H9 (cell line): ENCODE measurements at regions not wholly inside any gene's neighbourhood (a gene's known extent, or its start where the extent isn't known, plus 50 kb on each side); places are given as distances from the start of the nearest gene placed in this dataset.

Experiments
- DNase-seq: peaks from one replicate; pipeline ENCODE4 v3.0.0-alpha.2; 2017
- H2AFZ ChIP-seq: one replicate; pipeline ENCODE4 v1.6.1; 2013; ENCODE audit warnings: mild to moderate bottlenecking, low read length, control low read depth, moderate library complexity
- H2AK5ac ChIP-seq: 2 replicates; pipeline ENCODE4 v1.6.1; 2013; ENCODE audit warnings: low read length, control low read depth, mixed read lengths; ENCODE audit not compliant: insufficient read length
- H2BK120ac ChIP-seq: one replicate; pipeline ENCODE4 v1.6.1; 2013; ENCODE audit warnings: low read depth, mild to moderate bottlenecking, low read length, control low read depth, inconsistent platforms; ENCODE audit not compliant: poor library complexity, severe bottlenecking
- H2BK12ac ChIP-seq: 2 replicates; pipeline ENCODE4 v1.6.1; 2013; ENCODE audit warnings: low read length, control low read depth, mixed read lengths, low read depth; ENCODE audit not compliant: insufficient read length
- H2BK15ac ChIP-seq: 2 replicates; pipeline ENCODE4 v1.6.1; 2013; ENCODE audit warnings: low read depth, low read length, control low read depth
- H2BK20ac ChIP-seq: one replicate; pipeline ENCODE4 v1.6.1; 2013; ENCODE audit warnings: low read depth, mild to moderate bottlenecking, low read length, control low read depth, inconsistent platforms; ENCODE audit not compliant: poor library complexity, severe bottlenecking
- H2BK5ac ChIP-seq: 2 replicates; pipeline ENCODE4 v1.6.1; 2013; ENCODE audit warnings: low read length, control low read depth, mixed read lengths; ENCODE audit not compliant: insufficient read length
- H3K14ac ChIP-seq: 2 replicates; pipeline ENCODE4 v1.6.1; 2013; ENCODE audit warnings: low read length, control low read depth; ENCODE audit not compliant: insufficient read depth
- H3K18ac ChIP-seq: 2 replicates; pipeline ENCODE4 v1.6.1; 2013; ENCODE audit warnings: low read depth, mild to moderate bottlenecking, mixed read lengths, low read length, control low read depth; ENCODE audit not compliant: insufficient read length
- H3K23ac ChIP-seq: 2 replicates; pipeline ENCODE4 v1.6.1; 2013; ENCODE audit warnings: low read length, control low read depth, mixed read lengths, low read depth; ENCODE audit not compliant: insufficient read length
- H3K23me2 ChIP-seq: 2 replicates; pipeline ENCODE4 v1.6.1; 2013; ENCODE audit warnings: low read depth, mild to moderate bottlenecking, mixed read lengths, low read length, control low read depth; ENCODE audit not compliant: insufficient read length, poor library complexity, severe bottlenecking
- H3K27ac ChIP-seq: 2 replicates; pipeline ENCODE4 v1.5.1; 2013; ENCODE audit warnings: low read length, control low read depth, mixed read lengths, low read depth; ENCODE audit not compliant: insufficient read length
- H3K27me3 ChIP-seq: 2 replicates; pipeline ENCODE4 v1.6.1; 2013; ENCODE audit warnings: low read length, control low read depth, inconsistent platforms; ENCODE audit not compliant: insufficient read depth
- H3K4ac ChIP-seq: 2 replicates; pipeline ENCODE4 v1.6.1; 2013; ENCODE audit warnings: low read depth, mild to moderate bottlenecking, control low read depth, inconsistent platforms, low read length, moderate library complexity
- H3K4me1 ChIP-seq: 2 replicates; pipeline ENCODE4 v1.6.1; 2013; ENCODE audit warnings: low read length, control low read depth, inconsistent platforms; ENCODE audit not compliant: insufficient read depth
- H3K4me2 ChIP-seq: 2 replicates; pipeline ENCODE4 v1.6.1; 2013; ENCODE audit warnings: low read length, control low read depth, mixed read lengths; ENCODE audit not compliant: insufficient read length, insufficient read depth
- H3K56ac ChIP-seq: 2 replicates; pipeline ENCODE4 v1.6.1; 2013; ENCODE audit warnings: low read depth, mild to moderate bottlenecking, mixed read lengths, low read length, control low read depth; ENCODE audit not compliant: insufficient read length
- H3K79me1 ChIP-seq: 2 replicates; pipeline ENCODE4 v1.6.1; 2013; ENCODE audit warnings: low read depth, mild to moderate bottlenecking, moderate library complexity, low read length, control low read depth, inconsistent platforms; ENCODE audit not compliant: insufficient read depth, poor library complexity, severe bottlenecking
- H3K79me2 ChIP-seq: 2 replicates; pipeline ENCODE4 v1.6.1; 2013; ENCODE audit warnings: low read length, control low read depth, inconsistent platforms; ENCODE audit not compliant: insufficient read depth
- H3K9ac ChIP-seq: 2 replicates; pipeline ENCODE4 v1.6.1; 2013; ENCODE audit warnings: low read length, control low read depth, mixed read lengths; ENCODE audit not compliant: insufficient read length; ENCODE audit errors: extremely low read depth
- H3K9me3 ChIP-seq: one replicate; pipeline ENCODE4 v1.6.1; 2013; ENCODE audit warnings: low read depth, low read length, inconsistent platforms; ENCODE audit not compliant: control insufficient read depth
- H3T11ph ChIP-seq: one replicate; pipeline ENCODE4 v1.6.1; 2013; ENCODE audit warnings: mild to moderate bottlenecking, low read length, control low read depth, inconsistent platforms
- H4K20me1 ChIP-seq: one replicate; pipeline ENCODE4 v1.6.1; 2013; ENCODE audit not compliant: control insufficient read depth, insufficient read length, insufficient read depth
- H4K5ac ChIP-seq: 2 replicates; pipeline ENCODE4 v1.6.1; 2013; ENCODE audit warnings: low read depth, mild to moderate bottlenecking, mixed read lengths, low read length, control low read depth; ENCODE audit not compliant: insufficient read length
- H4K8ac ChIP-seq: replicated peaks from 2 replicates; pipeline ENCODE4 v1.6.1; 2013; ENCODE audit warnings: low read length, control low read depth, mixed read lengths, low read depth; ENCODE audit not compliant: insufficient read length
- H4K91ac ChIP-seq: 2 replicates; pipeline ENCODE4 v1.6.1; 2013; ENCODE audit warnings: low read depth, mild to moderate bottlenecking, moderate library complexity, mixed read lengths, low read length, control low read depth; ENCODE audit not compliant: insufficient read length
- H3K27ac Mint-ChIP-seq, 3 experiments: 2 replicates in 2 of 3; 3 replicates in 1 of 3; pipeline ENCODE4 v1.8.0; 2020 to 2021; ENCODE audit warnings: mixed read lengths in 3 of 3, mild to moderate bottlenecking in 1 of 3, moderate library complexity in 1 of 3
- H3K27me3 Mint-ChIP-seq: 2 replicates; pipeline ENCODE4 v1.8.0; 2021; ENCODE audit warnings: low read depth, mild to moderate bottlenecking, moderate library complexity, mixed read lengths
- H3K36me3 Mint-ChIP-seq, 3 experiments: 2 replicates in 2 of 3; 3 replicates in 1 of 3; pipeline ENCODE4 v1.8.0; 2020 to 2021; ENCODE audit warnings: low read depth in 3 of 3, mixed read lengths in 3 of 3; ENCODE audit not compliant: insufficient read depth in 1 of 3
- H3K4me1 Mint-ChIP-seq, 2 experiments: 2 replicates each; pipeline ENCODE4 v1.8.0; 2020; ENCODE audit warnings: mixed read lengths in 2 of 2
- H3K4me3 Mint-ChIP-seq, 2 experiments: 2 replicates in 1 of 2; 3 replicates in 1 of 2; pipeline ENCODE4 v1.8.0; 2020 to 2021; ENCODE audit warnings: mild to moderate bottlenecking in 2 of 2, mixed read lengths in 2 of 2, moderate library complexity in 1 of 2
- H3K9me3 Mint-ChIP-seq, 2 experiments: 2 replicates in 1 of 2; 3 replicates in 1 of 2; pipeline ENCODE4 v1.8.0; 2020; ENCODE audit warnings: mild to moderate bottlenecking in 2 of 2, mixed read lengths in 2 of 2, moderate library complexity in 1 of 2
- TF ChIP-seq, protein P1 (sequence below): fragments of 200-600 bp; sonication (generic); conservative IDR thresholded peaks from 3 replicates; pipeline ENCODE4 v1.8.0; 2021; ENCODE audit warnings: antibody characterized with exemption, mild to moderate bottlenecking

DNA sequence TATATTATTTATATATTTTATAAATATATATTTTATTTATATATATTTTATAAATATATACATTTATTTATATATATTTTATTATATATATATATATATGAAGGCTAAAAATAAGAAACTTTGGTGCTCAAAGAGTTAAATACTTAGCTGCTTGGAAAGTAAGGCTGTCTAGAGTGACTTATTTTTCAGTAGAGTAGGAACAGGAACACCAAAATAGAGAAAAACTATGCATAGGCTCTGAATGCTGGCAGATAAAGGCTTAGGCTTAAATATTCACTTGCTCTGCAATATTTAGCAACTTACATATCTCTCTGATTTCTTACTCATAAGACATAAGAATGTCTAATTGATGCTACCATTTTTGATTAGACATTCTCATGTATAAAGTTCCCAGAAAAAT lies 991.2 kb downstream of the VRK1 start:
- no peak overlapping the region for H2AFZ ChIP-seq
- H2BK120ac ChIP-seq = no peak overlapping the region
- no peak overlapping the region for H3T11ph ChIP-seq
- DNase-seq = no peak
- no peak overlapping the region for H3K18ac ChIP-seq
- no peak overlapping the region for H3K14ac ChIP-seq
- no peak overlapping the region for H4K8ac ChIP-seq
- H2BK20ac ChIP-seq = no peak overlapping the region
- H3K27ac Mint-ChIP-seq = no peak overlapping the region
- no peak overlapping the region for H3K9ac ChIP-seq
- H2AK5ac ChIP-seq = no peak overlapping the region
- H3K27ac ChIP-seq = no peak overlapping the region
- H4K20me1 ChIP-seq = no peaks in the 10 kb centered on the region
- TF ChIP-seq, protein P1, sequence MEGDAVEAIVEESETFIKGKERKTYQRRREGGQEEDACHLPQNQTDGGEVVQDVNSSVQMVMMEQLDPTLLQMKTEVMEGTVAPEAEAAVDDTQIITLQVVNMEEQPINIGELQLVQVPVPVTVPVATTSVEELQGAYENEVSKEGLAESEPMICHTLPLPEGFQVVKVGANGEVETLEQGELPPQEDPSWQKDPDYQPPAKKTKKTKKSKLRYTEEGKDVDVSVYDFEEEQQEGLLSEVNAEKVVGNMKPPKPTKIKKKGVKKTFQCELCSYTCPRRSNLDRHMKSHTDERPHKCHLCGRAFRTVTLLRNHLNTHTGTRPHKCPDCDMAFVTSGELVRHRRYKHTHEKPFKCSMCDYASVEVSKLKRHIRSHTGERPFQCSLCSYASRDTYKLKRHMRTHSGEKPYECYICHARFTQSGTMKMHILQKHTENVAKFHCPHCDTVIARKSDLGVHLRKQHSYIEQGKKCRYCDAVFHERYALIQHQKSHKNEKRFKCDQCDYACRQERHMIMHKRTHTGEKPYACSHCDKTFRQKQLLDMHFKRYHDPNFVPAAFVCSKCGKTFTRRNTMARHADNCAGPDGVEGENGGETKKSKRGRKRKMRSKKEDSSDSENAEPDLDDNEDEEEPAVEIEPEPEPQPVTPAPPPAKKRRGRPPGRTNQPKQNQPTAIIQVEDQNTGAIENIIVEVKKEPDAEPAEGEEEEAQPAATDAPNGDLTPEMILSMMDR = no peak
- H3K23me2 ChIP-seq = no peaks in the 10 kb centered on the region
- H3K4me1 Mint-ChIP-seq = no peaks in the 10 kb centered on the region; a peak in 1 of 4 replicates
- H2BK15ac ChIP-seq = no peak overlapping the region
- no peaks in the 10 kb centered on the region for H3K9me3 ChIP-seq
- H4K5ac ChIP-seq = no peak overlapping the region
- no peak overlapping the region for H3K4me3 Mint-ChIP-seq
- H3K4me2 ChIP-seq = no peak overlapping the region
- peaks cover 3 to 4% of the 10 kb centered on the region in 2 experiments; a peak in 4 of 5 replicates for H3K9me3 Mint-ChIP-seq
- no peak overlapping the region for H4K91ac ChIP-seq
- no peaks in the 10 kb centered on the region for H3K36me3 Mint-ChIP-seq
- H3K27me3 ChIP-seq = no peaks in the 10 kb centered on the region
- H3K23ac ChIP-seq = no peak overlapping the region
- no peaks in the 10 kb centered on the region for H3K27me3 Mint-ChIP-seq
- H3K79me2 ChIP-seq = no peaks in the 10 kb centered on the region
- H2BK12ac ChIP-seq = no peak overlapping the region
- no peak overlapping the region for H3K4ac ChIP-seq
- H3K79me1 ChIP-seq = no peaks in the 10 kb centered on the region
- no peak overlapping the region for H2BK5ac ChIP-seq
- no peak overlapping the region for H3K56ac ChIP-seq
- H3K4me1 ChIP-seq = no peaks in the 10 kb centered on the region
